ENCODE measurements at regions not wholly inside any gene's neighbourhood (a gene's known extent, or its start where the extent isn't known, plus 50 kb on each side); places are given as distances from the start of the nearest gene placed in this dataset.

DNA sequence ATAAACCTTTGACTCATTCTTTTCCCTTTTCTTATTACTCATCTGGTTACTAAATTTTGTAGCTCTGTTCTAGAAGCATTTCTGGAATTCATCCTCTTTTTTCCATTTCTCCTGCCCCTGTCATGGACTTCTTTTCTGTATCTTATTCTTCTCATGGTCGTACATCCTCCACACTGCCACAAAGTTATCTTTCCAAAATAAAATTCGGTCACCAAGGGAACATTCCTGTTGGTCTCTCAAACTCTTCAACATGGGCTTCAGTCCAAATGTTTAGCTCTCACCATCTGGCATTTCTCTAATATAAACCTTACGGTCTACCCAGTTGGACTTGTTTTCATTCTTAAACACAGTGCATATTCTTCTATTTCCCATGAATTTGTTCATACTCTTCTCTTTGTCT is 428.8 kb upstream of the ID4 start:
- no peak for DNase-seq (ENCODE audit: low read depth)

DNA sequence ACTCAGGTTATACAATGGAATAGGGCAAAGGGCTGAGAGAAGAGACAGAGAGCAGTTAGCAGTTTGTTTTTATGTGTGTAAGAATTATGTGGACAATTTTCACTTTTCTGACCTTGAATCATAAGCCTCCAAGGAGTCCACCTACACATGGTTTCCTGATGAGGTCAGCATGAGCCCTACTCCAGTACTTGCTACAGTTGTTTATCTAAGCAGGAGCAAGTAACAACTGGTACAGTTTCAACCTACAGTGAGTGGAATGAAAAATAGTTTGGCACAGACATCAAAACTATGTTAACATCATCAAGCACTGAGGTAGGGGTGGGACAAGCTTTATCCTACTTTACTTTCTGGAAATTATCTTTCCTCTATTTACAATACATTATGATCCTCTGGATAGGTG is 426.7 kb upstream of the ID4 start:
- no peak for DNase-seq (ENCODE audit: low read depth)

DNA sequence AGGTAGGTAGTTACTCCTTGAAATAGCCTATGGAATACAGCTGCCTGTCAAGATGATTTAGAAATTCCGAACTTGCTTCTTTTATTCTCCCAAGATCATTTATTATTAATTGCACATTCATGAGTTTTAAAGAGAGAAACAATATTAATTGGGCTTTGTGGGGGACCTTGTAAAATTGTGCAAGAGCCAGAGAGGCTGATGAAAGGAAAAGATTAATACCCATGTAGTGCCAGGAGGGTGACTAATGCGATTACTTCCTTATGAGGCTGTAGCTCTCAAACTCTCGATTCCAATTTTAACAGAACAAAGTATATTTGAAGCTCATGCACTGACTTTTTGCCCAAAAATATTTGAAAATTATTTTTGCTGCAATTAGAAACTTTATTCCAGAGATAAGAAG is 423.8 kb upstream of the ID4 start:
- DNase-seq (ENCODE audit: low read depth) = no peak

DNA sequence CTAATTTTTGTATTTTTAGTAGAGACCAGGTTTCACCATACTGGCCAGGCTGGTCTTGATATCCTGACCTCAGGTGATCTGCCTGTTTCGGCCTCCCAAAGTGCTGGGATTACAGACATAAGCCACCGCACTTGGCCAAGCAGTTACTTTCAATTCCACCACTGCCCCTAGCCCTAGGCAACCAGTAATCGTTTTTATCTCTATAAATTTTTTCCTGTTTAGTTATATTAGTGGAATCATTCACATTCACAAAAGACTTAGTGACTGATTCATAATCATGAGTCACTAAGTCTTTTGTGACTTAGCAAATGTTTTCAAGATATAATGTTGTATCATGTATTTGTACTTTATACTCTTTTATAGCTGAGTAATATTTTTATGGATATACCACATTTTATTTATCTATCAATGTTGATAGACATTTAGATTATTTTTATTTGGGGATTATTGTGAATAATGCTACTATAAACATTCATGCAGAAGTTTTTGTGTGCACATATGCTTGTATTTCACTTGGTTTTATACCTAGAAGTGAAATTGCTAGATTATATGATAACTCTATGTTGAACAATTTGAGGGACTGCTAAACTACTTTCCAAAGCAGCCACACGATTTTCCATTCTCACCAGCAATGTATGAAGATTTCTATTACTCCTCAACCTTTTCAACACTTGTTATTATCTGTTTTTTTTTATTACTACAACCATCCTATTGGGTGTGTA is 421.4 kb upstream of the ID4 start:
- DNase-seq (ENCODE audit: low read depth) = no peak

DNA sequence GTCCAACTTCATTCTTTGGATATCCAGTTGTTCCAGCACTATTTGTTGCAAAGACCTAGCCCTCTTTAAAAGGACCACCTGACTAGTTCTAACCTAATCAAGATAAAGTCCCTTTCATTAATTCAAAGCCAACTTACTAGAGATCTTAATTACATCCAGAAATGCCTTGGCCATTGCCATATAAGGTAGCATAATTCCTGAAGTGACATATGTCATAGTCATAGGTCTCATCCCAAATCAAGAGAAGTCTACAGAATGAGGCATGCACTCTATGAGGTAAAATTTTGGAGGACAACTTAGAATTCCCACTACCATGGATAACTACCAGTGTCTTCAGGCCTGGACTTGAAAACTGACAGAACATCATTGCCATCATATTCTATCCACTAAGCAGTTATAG is 420.4 kb upstream of the ID4 start:
- no peak for DNase-seq (ENCODE audit: low read depth)

- DNase-seq (ENCODE audit: low read depth) = no peak
Measured at GRCh38 chr6:19417713-19418112, 419.5 kb upstream of the ID4 start.

DNA sequence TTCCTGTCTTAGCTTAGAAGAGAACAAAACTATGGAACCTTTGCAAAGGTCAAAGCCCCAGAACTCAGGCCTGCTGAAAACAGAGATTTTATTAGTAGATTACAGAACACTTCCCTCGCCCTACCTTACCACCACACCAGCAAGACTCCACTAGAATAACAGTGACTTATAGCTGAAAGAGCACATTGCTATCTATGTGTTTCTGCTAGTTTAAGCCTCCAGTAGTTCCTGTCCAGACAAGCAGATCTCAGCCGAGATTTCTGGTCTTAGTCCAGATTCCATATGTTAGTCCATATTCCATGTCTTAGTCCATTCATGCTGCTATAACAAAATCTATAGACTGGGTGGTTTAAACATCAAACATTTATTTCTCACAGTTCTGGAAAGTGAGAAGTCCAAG is 412.3 kb upstream of the ID4 start:
- no peak for DNase-seq (ENCODE audit: low read depth)

DNA sequence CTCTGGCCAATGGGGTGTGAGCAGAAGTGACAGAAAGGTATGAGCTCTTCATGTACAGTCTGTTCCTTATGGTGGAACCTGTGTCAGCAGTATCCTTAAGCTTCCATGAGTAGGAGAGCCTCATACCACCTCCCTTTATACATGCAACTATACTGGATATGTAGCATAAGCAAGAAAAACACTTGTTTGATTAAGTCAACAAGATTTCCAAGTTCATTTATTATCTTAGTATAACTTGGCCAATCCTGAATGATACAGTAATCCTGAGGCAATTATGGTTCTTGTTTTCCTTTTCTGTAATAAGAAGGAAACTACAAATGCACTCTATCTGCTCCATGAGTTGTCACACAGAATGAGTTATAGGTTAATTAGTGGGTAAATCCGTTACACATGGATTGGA is 409.6 kb upstream of the ID4 start:
- no peak for DNase-seq (ENCODE audit: low read depth)

- DNase-seq (ENCODE audit: low read depth) = no peak
Measured at GRCh38 chr6:19432966-19433498, 404.1 kb upstream of the ID4 start.

GRCh38 chr6:19434065-19434464 is 403.1 kb upstream of the ID4 start:
- no peak for DNase-seq (ENCODE audit: low read depth)

DNA sequence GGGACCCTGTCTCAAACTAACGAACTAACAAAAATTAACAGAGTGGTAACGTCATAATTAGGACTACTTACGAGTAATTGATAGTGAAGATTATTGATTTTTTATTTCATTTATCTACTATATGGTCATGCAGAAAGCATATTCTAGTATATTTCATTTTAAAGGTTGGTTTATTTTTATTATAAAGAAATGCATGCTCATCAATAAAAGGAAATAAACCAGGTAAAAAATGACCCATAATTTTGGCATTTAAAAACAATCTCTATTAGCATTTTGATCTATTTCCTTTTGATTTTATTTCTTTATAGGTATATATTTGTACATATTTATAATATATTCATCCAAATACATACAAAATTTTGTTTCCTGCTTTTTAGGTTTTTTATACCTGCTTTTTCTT is 401.4 kb upstream of the ID4 start:
- no peak for DNase-seq (ENCODE audit: low read depth)

DNA sequence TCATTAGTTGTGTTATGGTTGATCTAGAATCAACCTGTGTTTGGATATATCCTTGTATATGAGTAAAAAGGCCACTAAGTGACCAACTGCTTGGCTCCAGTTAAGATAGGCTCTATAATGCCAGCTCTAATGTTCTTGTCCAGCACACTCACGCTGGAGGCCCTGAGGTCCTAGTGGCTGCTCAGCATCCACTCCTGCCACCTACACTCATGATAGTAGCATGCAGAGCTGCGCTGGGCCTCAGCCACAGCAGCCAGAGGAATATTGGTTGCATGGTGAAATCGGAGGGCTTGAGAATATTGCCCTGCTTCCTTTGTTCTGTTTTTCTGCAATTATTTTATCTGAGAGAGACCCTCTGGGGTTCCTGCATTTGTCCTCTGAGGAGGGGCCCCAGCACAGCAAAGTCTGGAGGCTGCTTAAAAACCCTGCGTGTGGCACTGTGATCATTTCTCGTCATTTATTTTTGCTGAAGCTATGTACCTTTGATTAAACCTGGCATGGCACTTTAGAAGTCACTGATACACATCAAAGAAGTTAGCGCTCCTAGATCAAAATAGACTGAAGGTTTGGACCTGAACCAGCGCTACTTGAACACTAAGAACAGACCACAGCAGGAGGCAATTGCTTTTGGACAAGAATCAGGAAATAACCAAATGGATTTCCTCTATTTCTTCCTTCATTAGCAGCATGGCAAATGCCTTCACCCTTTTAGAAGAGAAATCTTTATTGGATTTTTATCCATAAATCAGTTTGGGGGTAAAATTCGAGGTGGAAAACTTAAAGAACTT is 398.4 kb upstream of the ID4 start:
- no peak for DNase-seq (ENCODE audit: low read depth)

DNA sequence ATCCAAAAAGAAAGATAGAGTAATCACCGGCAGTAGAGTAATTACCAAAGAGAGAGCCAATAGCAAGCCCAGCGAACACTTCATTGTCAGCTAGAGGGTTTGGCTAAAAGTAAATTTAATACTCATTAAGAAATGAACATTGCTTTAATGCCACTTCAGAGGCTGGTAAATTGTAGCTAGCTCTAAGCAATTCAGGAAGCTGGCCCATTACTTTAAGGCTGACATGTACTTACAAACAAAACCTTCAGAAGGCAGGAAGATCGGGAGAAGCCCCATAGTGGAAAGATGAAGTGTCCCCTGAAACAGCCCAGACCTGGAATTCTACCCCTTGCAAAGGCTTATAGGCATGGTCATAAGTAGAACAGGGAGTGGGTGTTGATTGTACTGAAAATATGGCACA is 396.6 kb upstream of the ID4 start:
- DNase-seq (ENCODE audit: low read depth) = no peak

DNA sequence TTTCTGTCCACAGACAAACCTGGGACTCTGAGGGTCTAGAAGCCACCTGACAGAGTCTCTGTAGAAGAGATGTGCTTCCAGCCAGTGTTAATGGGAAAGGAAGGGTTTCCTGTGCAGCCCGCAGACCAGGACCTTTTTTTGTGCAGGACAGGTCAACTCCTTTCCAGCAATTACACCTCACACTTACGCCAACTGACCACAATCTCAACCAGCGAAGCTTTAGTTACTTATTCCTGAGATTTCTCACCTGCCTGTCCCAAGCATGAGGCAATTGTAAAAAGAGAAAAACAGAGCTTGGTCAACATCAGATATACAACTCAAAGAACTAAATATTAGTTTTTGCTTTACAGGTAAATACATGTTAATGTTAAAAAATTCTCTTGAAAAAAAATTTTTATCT is 393.8 kb upstream of the ID4 start:
- DNase-seq (ENCODE audit: low read depth) = no peak

GRCh38 chr6:19444041-19444440 is 393.1 kb upstream of the ID4 start:
- no peak for DNase-seq (ENCODE audit: low read depth)

GRCh38 chr6:19444481-19444880 is 392.7 kb upstream of the ID4 start:
- DNase-seq (ENCODE audit: low read depth) = no peak

GRCh38 chr6:19446570-19446969 is 390.6 kb upstream of the ID4 start:
- no peak for DNase-seq (ENCODE audit: low read depth)

DNA sequence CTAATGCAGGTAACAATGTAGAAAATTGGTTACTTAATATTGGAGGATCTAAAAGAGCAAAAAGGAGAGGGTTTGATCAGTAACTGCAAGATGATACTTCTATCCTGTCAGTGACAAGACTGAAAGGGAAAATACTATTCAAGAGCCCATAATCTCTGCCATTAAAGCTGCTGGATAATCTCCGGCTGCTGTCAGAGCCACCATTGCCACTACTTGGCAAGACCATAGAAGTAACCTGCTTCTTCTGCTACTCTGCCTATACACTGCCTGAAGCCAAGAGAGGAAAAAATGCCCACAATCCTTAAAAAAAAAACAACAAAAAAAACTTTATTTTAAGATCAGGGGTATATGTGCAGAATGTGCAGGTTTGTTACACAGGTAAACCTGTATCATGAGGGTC is 386.5 kb upstream of the ID4 start:
- no peak for DNase-seq (ENCODE audit: low read depth)

GRCh38 chr6:19452495-19452894 is 384.7 kb upstream of the ID4 start:
- DNase-seq (ENCODE audit: low read depth) = no peak

DNA sequence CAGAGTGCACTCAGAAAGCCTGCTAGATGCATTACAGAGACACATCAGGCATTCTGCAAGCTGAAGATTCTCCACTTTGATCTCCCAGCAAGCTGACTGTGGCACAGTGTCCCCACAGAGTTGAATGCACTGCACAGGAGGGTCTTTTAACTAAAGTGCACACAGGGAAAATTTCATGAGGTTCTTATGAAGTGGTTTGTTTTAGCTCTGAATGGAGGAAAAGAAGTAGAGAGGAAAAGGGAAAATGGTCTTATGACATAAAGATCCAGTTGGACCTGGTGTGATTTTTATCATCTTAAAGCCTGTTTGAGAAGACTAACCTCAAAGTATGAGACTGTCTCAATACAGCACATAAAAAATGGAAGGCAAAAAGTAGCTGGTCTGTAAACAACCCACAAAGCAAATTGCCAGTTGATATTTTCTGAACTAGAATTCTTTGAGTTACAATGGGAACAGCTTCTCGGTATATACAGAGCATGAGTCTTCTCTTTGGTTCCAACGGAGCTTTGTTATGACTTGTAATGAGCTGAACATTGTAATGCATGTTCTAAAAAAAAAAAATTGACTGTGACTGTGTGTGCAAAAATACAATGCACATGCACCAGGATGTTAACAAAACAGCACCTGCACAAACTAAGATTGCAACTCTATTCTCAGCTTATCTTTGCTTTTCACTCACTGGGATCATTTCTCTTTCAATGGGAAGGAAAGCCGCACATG is 383.0 kb upstream of the ID4 start:
- DNase-seq (ENCODE audit: low read depth) = no peak

DNA sequence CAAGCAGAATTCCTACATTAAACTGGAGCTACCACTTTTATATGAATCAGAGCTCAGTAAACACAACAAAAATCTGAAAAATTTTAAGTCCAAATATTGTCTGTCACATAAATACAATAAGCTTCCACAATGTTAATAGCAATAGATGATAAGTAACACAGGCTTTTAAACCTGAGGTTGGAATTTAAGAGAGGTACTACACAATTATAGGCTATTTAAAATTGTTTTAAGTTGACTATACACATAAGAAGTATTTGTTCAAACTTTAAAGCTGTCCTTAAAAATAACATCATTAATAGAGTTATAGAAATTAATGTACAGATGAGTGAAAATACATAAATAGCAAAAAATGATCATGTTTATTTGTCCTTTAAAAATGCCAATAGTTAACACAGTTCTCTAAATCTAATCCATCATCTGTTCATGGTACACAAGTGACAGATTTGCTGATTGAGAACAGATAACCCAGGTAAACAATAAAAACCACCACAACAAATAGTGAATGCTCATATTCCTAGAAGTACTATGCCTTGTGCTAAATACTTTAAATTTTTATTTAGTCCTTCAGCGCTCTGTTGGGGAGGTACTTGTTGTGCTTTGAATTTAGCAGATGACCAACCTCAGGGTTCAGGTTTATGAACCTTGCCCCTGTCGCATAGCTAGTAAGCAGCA is 382.3 kb upstream of the ID4 start:
- DNase-seq (ENCODE audit: low read depth) = no peak

DNA sequence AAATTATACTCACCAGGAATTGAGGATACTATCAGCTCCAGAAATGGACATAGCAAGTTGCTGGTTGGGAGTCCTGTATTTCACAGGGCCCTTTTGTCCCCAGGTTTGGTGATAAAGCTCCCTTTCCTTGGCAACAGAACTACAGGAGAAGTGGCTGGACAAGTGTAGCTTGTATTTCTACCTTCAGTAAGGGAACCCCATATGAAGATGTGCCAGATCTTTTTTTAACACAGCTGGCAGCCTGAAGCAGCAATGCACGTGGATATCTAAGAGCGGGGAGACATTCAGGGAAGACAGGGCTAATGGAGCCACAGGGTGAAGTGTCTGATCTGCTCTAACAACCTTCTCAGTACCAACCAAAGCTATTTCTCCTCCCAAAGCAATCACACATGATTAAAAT is 373.9 kb upstream of the ID4 start:
- DNase-seq (ENCODE audit: low read depth) = no peak
